Activated T-cell treated with anti-CD3 and anti-CD28 coated beads, Interleukin-2, amount 50 U/mL, for 4 hours (primary cell): ENCODE measurements at regions not wholly inside any gene's neighbourhood (a gene's known extent, or its start where the extent isn't known, plus 50 kb on each side); places are given as distances from the start of the nearest gene placed in this dataset.

Experiments
- ATAC-seq, 2 donors: fragments of 200-7000 bp; cut with Tn5 transposase; one replicate each; pipeline ENCODE4 v1.10.0; 2021
- DNase-seq: peaks from one replicate; pipeline ENCODE4 v3.0.0-alpha.2; 2020
- H3K27me3 Mint-ChIP-seq: one replicate; pipeline ENCODE4 v1.8.0; 2021; ENCODE audit warnings: low read depth, mixed read lengths
- H3K36me3 Mint-ChIP-seq: one replicate; pipeline ENCODE4 v1.8.0; 2022; ENCODE audit warnings: mixed read lengths; ENCODE audit not compliant: insufficient read depth
- H3K4me1 Mint-ChIP-seq: one replicate; pipeline ENCODE4 v1.8.0; 2021; ENCODE audit warnings: low read depth, mixed read lengths
- H3K4me3 Mint-ChIP-seq: one replicate; pipeline ENCODE4 v1.8.0; 2021; ENCODE audit warnings: mild to moderate bottlenecking, moderate library complexity, mixed read lengths
- H3K9me3 Mint-ChIP-seq: one replicate; pipeline ENCODE4 v1.8.0; 2021; ENCODE audit warnings: mixed read lengths

DNA sequence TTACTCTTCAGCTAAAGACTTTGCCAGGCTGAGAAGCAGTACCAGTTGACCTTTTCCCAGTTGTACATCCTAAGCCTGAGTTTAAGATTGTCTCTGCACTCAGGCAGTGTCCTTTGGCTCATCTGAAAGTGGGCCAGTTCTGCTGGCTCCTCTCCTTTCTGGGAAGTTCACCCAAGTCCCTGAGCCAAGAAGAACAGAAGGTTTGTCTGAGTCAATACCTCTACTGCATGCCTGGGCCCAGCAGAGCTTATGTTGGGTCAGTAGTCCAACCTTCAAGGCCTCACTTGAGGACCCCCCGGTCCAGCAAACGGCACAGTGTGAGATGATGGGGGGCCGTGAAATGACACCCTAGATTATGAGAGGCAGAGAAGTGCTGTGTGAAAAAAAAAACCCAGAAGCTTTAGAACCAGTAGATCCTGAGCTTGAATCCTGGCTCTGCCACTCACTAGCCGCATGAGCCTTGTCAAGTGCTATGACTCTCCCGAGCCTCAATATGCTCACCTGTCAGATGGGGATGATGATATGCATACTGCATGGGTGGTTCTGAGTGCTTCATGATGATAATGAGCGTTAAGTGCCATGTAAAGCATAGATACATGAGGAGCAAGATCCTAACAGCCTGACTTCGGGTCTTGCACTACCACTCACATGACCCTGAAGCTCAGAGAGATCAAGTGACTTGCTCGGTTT lies 156.0 kb downstream of the MACROH2A1 start:
- no peaks in the 10 kb centered on the region for H3K9me3 Mint-ChIP-seq
- ATAC-seq (no peak), DNase-seq (no peak)
- no peaks in the 10 kb centered on the region for H3K36me3 Mint-ChIP-seq
- no peaks in the 10 kb centered on the region for H3K27me3 Mint-ChIP-seq
- H3K4me1 Mint-ChIP-seq: no peaks in the 10 kb centered on the region
- H3K4me3 Mint-ChIP-seq: no peak overlapping the region

DNA sequence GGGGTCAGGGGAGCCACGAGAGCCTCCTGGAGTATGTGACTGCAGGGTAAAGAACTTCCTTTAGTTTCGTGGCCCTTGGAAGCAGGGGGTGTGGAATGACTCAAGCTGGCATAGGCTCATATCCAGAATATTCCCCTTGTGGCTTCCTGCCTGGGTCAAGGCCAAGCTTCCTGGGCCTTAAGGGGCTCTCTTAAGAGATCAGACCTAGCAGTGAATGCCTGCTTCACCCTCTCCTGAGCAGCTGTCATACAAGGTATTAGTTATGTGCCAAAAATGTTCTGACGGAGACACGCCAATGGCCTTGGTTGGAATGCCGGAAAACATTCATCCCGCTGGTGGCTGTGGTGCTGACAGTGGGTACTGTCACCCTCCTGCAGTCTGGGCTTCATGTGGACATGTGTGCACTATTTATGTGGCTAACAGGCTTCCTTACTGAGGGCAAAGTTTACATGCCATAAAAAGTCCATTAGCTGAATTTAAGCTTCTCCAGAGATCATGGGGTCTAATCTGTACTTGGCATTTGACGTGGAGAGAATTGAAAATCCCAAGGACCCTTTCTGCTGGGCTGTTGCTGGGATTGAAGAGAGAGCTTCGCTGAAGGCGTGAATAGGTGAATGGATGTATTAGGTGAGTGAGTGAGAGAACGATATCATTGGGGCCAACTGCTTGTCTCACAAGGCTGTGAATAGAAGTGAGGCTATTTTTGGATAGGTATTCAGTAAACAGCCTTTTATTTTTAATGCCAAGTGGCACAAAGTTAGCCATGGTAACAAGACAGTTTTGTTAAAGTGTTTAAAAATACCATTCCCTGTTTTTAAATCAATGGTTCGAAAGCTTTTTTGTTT lies 156.8 kb downstream of the MACROH2A1 start:
- Mint-ChIP-seq H3K27me3 (no peaks in the 10 kb centered on the region), H3K9me3 (no peaks in the 10 kb centered on the region), H3K36me3 (no peaks in the 10 kb centered on the region), H3K4me3 (no peak overlapping the region), H3K4me1 (no peaks in the 10 kb centered on the region)
- ATAC-seq: no peak
- DNase-seq: no peak

DNA sequence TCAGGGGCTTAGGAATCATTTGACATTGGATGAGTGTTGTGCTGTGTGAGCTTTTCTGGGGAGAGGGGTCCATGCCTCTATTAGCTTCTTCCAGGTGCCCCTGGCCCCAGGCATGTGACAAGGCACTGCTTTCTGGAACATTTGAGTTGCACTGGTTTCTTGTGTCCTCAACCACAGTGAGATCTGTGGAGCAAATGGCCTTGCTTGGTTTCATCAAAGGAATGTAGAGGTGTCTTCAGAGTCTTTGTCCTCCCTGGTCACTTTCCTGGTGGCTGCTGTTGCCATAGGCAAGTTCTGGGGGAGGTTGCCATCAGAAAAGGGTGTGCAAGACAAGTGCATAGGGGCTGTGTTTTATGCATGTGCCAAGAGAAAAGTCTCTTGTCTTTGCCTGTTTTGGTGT lies 157.5 kb downstream of the MACROH2A1 start:
- Mint-ChIP-seq H3K36me3 (no peaks in the 10 kb centered on the region), H3K27me3 (no peaks in the 10 kb centered on the region), H3K9me3 (no peaks in the 10 kb centered on the region), H3K4me1 (no peaks in the 10 kb centered on the region), H3K4me3 (no peak overlapping the region)
- DNase-seq (no peak), ATAC-seq (no peak)

DNA sequence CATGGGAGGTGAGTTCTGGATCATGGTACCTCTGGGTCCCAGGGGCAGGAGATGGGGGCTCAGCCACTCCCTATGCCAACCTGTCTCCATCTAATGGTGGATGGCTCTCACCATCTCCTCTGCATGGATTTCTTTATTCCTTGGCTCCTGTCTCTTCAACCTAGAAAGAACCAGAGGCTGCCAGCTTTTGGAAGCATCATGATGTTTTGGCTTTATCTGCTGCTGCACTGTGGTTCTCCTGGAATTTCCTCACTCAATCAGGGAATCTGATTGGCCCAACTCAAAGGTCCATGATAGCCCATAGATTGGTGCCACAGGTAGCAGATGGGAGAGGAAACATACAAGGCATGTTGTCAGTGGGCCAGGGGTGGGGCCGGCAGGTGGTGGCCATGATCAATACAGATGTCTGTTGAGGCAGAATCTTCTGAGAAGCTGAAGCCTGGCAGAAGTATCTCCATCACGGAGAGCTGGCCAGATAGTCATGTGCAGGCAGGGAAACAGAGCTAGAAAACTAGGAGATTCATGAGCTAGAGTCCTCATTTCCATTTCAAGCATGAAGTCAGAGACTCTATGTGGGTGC lies 158.2 kb downstream of the MACROH2A1 start:
- no peak overlapping the region for H3K4me3 Mint-ChIP-seq
- no peak for DNase-seq
- H3K27me3 Mint-ChIP-seq: no peaks in the 10 kb centered on the region
- no peaks in the 10 kb centered on the region for H3K36me3 Mint-ChIP-seq
- no peaks in the 10 kb centered on the region for H3K9me3 Mint-ChIP-seq
- ATAC-seq: no peak
- no peaks in the 10 kb centered on the region for H3K4me1 Mint-ChIP-seq

- DNase-seq: no peak
- H3K9me3 Mint-ChIP-seq: no peaks in the 10 kb centered on the region
- no peaks in the 10 kb centered on the region for H3K27me3 Mint-ChIP-seq
- no peak for ATAC-seq
- H3K36me3 Mint-ChIP-seq: no peaks in the 10 kb centered on the region
- H3K4me1 Mint-ChIP-seq: no peaks in the 10 kb centered on the region
- no peak overlapping the region for H3K4me3 Mint-ChIP-seq
Measured at GRCh38 chr5:135240283-135240633, 158.8 kb downstream of the MACROH2A1 start.

GRCh38 chr5:135239453-135240282 lies 159.4 kb downstream of the MACROH2A1 start:
- H3K4me3 Mint-ChIP-seq: no peak overlapping the region
- H3K4me1 Mint-ChIP-seq: no peaks in the 10 kb centered on the region
- no peak for ATAC-seq
- no peaks in the 10 kb centered on the region for H3K36me3 Mint-ChIP-seq
- no peaks in the 10 kb centered on the region for H3K27me3 Mint-ChIP-seq
- H3K9me3 Mint-ChIP-seq: no peaks in the 10 kb centered on the region
- no peak for DNase-seq

DNA sequence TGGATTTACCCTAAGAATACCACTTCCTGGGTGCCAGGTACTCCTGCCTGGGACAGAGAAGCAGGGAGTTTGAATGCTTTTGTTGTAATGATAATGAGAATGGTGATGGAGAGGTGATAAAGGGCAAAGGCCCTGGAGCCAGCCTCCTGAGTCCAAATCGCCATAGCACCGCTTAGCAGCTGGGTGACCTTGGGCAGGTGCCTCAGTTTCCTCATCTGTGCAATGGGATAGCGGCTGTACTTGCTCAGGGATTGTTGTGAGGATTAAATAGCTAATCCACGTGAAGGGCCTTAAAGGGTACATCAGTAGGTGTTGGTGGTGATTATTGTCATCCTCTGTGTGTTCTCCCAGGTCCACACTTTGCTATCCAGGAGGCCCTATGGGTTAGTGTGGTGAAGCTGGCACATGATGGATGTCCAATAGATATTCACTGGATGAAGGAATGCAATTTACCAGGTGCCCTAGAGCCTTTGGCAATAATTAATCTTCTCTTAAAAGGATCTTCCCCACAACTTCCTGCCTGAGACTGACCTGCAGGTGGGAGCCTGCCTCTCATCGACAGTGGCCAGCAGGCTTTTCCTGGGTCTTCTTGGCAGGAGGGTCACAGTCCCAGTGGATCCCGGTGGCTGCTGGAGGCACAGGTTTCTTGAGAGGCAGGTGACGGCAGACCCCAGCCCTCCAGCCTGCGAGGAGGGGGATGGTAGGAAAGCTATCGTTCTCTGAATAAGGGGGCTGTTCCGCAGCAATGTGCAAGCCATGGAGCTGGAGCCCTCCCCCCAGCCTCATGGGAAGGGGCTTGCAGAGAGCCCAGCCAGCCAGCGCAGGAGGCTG lies 160.2 kb downstream of the MACROH2A1 start:
- ATAC-seq (no peak), DNase-seq (no peak)
- Mint-ChIP-seq H3K4me1 (no peaks in the 10 kb centered on the region), H3K4me3 (no peak overlapping the region), H3K27me3 (no peaks in the 10 kb centered on the region), H3K36me3 (no peaks in the 10 kb centered on the region), H3K9me3 (no peaks in the 10 kb centered on the region)

- DNase-seq (no peak), ATAC-seq (no peak)
- H3K27me3 Mint-ChIP-seq: no peaks in the 10 kb centered on the region
- no peaks in the 10 kb centered on the region for H3K4me1 Mint-ChIP-seq
- no peaks in the 10 kb centered on the region for H3K9me3 Mint-ChIP-seq
- no peaks in the 10 kb centered on the region for H3K36me3 Mint-ChIP-seq
- H3K4me3 Mint-ChIP-seq: no peak overlapping the region
Measured at GRCh38 chr5:135237748-135238103, 161.3 kb downstream of the MACROH2A1 start.

GRCh38 chr5:135236908-135237747 lies 161.9 kb downstream of the MACROH2A1 start:
- ATAC-seq (no peak), DNase-seq (no peak)
- no peaks in the 10 kb centered on the region for H3K36me3 Mint-ChIP-seq
- H3K4me1 Mint-ChIP-seq: no peaks in the 10 kb centered on the region
- H3K4me3 Mint-ChIP-seq: no peak overlapping the region
- H3K9me3 Mint-ChIP-seq: no peaks in the 10 kb centered on the region
- no peaks in the 10 kb centered on the region for H3K27me3 Mint-ChIP-seq

DNA sequence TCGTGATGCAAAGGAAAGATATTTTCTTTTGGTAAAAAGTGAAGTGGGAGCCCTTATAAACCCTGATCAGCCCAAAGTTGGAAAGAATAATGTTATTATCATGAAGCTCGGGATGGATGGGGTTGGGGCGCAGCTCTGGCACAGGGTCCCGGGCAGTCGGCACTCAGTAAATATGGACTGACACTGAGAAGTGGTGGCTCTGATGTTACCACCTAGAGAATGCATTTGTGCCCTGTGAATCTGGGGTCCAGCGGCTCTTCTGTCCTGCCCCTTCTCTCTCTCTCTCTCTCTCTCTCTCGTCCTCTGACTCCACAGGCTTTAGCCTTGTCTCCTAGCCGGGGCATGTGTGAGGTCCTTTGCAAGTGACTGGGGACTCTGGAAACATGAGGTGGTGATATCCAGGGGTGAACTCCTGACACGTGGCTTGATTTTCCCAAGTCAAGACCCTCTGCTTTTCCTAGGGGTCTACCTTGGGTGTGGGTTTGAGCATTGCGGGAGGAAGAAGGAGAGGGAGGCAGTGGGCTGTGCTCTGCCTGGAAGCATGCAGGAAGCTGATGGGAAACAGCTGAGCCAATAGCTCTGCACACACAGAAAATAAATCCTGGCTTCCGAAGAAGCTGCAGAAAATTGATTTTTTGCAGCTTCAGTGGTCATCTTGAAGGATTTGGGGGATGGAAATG lies 162.7 kb downstream of the MACROH2A1 start:
- H3K4me3 Mint-ChIP-seq: no peak overlapping the region
- ATAC-seq: no peak
- no peaks in the 10 kb centered on the region for H3K36me3 Mint-ChIP-seq

GRCh38 chr5:135235551-135236227 lies 163.3 kb downstream of the MACROH2A1 start:
- no peak for DNase-seq
- H3K36me3 Mint-ChIP-seq: no peaks in the 10 kb centered on the region

More for the DNA sequence above, 162.7 kb downstream of the MACROH2A1 start:
- Mint-ChIP-seq H3K27me3 (no peaks in the 10 kb centered on the region), H3K4me1 (no peaks in the 10 kb centered on the region), H3K9me3 (no peaks in the 10 kb centered on the region)
- DNase-seq: no peak

GRCh38 chr5:135234666-135235401 lies 164.2 kb downstream of the MACROH2A1 start:
- no peak overlapping the region for H3K4me3 Mint-ChIP-seq
- no peaks in the 10 kb centered on the region for H3K4me1 Mint-ChIP-seq
- no peaks in the 10 kb centered on the region for H3K9me3 Mint-ChIP-seq
- no peaks in the 10 kb centered on the region for H3K27me3 Mint-ChIP-seq
- no peaks in the 10 kb centered on the region for H3K36me3 Mint-ChIP-seq
- DNase-seq (no peak), ATAC-seq (no peak)

More at GRCh38 chr5:135235551-135236227, 163.3 kb downstream of the MACROH2A1 start:
- no peak for ATAC-seq
- Mint-ChIP-seq H3K27me3 (no peaks in the 10 kb centered on the region), H3K9me3 (no peaks in the 10 kb centered on the region), H3K4me3 (no peak overlapping the region), H3K4me1 (no peaks in the 10 kb centered on the region)
